HG03159 (cell line): ENCODE measurements at regions not wholly inside any gene's neighbourhood (a gene's known extent, or its start where the extent isn't known, plus 50 kb on each side); places are given as distances from the start of the nearest gene placed in this dataset.
A peak's percentile ranks its signal among the peaks of the same experiment; 100 is the strongest.
"Not testable (repeated sequence)": the region's sequence is repeated elsewhere in the genome, so short reads cannot be mapped to it uniquely, and the experiment has no call there.

Experiments used
- ATAC-seq: cut with Tn5 transposase; IDR thresholded peaks from one replicate; pipeline ENCODE4 v1.9.1; 2021; ENCODE audit warnings: mild to moderate bottlenecking, moderate library complexity; ENCODE audit not compliant: unreplicated experiment

DNA sequence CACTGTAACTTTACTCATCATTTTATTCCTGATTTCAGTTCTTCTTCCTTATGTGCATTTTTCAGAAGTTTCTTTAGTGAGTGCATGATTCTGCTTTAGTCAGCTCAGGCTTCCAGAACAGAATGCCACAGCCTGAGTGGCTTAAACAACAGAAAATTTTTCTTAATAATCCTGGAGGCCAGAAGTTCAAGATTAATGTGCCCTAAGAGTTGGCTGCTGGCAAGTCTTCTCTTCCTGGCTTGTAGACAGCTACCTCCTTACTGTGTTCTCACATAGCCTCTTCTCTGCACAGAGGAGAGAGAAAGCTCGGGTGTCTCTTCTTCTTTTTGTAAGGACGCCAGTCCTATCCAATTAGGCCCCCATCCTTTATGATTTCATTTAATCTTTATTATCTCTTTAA lies 443.1 kb upstream of the RGS17 start:
- ATAC-seq = no peak

DNA sequence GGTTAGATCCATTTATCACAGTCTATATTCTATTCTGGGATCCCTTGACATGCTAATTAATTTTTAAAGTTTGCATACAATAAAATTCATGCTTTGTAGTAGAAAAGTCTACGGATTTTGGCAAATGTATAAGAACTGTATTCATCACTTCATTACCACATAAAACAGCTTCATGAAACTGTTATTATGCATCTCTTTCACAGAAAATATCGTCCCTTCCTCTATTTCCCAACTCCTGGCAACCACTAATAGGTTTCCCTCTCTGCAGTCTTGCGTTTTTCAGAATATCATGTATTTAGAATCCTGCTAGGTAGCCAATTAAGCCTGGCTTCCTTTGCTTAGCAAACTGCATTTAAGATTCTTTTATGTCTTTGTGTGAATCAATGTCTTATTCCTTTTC lies 441.3 kb upstream of the RGS17 start:
- ATAC-seq = no peak

DNA sequence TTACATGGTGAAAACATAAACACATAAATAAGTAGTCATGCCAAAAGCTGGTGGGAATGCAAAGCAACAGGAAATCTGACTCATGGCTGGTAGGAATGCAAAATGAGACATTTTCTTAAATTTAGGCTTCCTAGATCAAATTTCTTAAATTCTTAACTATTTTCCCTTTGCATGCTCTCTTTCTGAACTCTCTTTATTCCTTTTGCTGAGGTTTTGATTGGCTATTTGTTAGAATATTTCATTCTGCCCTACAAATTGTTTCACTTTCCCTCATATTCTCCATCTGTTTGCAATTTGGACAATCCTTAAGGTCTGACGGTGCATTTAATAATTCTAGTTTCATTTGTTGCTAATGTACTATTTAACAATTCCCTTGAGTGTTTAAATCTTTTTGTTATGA lies 437.5 kb upstream of the RGS17 start:
- ATAC-seq = no peak

DNA sequence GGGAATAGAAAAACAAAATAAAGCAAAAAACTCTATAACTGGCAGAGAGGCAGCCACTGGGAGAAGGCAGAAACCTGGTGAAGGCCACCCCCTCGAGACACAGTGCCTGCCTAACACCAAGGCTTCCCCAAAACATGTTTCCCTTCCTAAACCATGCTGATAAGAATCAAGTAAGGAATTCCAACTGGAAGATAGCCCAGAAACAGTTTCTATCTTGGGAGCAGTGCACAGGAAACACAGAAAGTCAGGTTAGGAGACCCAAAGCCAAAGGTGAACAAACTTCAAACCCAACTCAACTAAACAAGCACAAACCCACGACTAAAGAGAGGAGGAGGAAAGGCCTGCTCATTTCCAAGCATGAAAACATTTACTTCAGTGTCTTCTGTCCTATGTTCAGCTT lies 433.7 kb upstream of the RGS17 start:
- ATAC-seq = no peak

DNA sequence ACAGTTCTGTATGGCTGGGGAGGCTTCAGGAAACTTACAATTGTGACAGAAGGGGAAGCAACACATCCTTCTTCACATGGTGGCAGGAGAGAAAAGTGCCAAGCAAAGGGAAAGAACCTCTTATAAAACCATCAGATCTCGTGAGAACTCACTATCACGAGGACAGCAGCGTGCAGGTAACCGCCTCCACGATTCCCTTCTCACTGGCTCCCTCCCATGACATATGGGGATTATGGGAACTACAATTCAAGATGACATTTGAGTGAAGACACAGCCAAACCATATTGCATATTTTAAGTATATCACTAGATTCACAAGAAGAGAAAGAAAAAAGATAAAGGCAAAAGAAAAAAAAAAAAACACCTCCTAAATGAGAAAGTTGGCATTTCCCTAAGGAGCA lies 431.9 kb upstream of the RGS17 start:
- ATAC-seq = no peak

DNA sequence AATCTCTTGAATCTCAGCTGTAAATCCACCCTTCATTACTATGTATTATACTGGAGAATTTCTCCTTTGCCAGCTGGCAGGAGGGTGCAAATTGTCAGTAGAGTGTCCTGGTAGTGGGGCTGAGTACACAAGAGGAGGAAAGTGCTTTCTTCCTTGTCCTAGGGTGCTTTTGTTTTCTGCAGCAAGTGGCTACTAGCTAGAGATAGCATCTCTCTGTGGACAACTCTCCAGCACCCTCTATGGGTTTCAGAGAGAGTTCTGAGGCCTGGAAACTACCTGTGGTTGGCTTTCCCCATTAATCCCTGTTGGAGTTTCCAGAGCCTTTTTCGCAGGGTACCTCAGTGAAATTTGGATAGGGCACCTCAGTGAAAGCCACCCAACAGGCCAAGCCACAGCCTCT lies 422.5 kb upstream of the RGS17 start:
- no peak for ATAC-seq

DNA sequence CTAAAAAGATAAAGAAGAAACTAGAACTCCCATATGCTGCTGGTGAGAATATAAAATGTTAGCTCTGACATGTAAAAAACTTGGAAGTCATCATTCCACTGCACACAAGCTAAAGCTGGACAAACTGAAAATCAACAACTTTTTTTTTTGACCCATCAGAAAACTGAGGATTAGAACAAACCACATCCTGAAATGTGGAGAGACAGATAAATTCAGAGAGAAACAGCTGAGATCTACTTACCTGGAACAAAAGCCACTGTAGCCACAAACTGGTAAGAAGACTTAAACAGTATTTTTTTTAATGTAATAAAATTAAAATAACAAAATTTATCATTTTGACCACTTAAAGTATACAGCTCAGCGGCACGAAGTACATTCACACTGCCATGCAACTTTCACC lies 408.5 kb upstream of the RGS17 start:
- ATAC-seq = no peak

DNA sequence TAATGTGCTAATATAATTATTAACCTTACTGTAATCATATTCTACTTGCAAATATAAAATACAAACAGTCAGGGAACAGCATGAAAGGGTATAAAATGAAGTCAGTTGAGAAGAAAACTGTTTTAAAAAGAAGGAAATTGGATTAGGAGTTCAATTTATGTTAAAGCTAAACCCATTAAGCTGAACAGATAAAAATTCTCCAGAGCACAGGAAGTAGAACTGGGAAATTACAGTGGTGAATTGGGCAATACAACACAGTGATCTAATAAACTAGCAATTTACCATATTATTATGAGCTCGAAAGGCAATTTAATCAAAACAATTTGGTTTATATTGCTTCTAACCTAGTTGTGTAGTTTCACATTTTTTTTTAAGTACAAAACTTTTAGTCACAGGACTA lies 407.4 kb upstream of the RGS17 start:
- no peak for ATAC-seq

DNA sequence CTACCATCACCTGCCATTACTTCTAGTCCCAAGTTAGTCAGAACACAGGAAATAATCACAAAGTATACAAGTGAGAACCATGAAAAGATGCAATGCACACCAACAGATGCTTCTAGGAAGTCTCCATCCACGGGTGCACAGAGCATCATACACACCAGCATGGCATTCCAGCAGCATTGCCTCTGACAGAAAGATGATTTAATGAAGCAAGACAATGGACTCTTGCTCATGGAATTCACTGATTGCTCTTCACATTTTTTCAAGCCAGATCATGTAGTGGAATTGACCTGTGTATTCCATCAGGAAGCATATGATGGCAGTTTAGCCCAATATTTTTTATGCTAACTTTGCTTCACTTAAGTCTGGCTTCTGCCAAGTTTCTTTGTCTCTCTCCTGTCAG lies 406.3 kb upstream of the RGS17 start:
- no peak for ATAC-seq

DNA sequence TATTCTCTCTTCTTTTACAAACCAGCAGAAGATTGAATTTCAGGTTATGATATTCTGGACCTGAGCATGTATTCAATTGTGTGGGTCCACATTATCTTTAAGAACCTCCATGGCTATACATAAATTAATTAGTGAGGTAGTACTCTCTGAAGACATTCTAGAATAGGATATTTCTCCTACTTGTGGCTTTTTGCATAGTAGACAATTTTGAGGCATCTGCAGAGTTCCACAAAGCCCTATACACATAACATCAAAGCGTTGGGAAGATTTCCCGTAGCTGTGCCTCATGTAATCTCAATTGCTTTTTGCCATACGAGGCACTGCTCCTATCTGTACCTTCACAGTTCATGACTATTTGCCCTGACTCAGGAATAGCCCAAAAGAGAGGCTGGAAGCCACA lies 395.4 kb upstream of the RGS17 start:
- ATAC-seq = no peak

DNA sequence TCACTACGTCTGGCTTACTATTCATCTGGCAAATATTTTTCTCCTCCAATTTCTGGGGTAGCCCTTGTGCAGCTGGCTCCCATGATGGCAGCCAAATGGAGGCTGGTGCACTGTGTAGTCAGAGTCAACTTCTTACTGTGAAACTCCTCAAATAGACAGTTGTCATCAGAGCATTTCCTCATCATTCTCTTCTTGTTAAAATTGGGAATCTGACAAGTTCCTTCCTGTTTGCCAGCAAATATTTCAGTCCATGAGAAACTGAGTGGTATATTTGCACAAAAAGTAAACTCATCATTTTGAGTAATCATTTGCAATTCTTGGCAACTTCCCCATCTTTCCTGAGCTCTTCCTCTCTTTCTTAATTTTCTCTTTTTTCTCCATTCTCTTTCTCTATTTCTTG lies 394.9 kb upstream of the RGS17 start:
- ATAC-seq = no peak

DNA sequence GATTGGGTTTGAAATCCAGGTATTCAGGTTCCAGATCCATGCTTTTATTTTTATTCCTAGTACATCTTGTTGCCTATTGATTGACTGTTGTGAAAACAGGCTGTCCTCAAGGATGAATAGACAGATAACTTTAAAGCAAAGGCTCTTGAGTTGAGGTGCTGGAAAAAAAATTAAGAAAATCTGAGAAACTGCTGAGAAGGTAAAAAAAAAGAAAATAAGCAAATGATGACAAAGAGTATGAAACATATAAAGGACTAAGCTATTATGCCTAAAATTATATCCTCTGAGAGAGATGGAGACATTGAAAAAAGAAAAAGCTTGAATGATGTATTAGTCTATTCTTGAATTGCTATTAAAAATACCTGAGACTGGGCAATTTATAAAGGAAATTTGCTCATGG lies 392.3 kb upstream of the RGS17 start:
- ATAC-seq = no peak

DNA sequence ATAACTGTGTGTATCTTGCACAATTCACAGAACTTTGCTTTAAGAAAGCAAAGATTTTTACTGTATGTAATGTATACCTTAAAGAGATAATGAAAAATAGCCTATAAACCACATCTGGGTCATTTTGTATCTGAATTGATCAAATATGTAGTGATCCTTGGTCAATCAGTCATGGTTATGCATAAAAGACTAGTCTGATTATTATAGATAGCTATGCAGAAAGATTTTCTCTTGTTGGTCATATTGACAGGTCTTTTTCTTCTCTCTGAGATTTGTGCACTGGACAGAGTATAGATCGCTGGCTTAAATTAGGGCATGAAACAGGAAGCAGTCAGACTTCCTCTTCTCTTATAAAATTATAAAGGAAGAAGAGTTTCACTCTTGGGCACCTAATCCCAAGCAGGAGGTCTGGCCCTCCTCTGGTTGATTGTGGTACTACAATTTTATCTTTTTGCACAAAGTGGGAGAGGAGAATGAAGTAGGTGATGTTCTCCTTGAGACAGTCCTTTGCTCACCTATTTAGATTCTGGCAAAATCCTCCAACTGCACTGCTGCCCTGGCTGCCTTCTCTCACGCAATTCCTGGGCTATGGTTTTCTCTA lies 380.9 kb upstream of the RGS17 start:
- ATAC-seq = peak; percentile 92

DNA sequence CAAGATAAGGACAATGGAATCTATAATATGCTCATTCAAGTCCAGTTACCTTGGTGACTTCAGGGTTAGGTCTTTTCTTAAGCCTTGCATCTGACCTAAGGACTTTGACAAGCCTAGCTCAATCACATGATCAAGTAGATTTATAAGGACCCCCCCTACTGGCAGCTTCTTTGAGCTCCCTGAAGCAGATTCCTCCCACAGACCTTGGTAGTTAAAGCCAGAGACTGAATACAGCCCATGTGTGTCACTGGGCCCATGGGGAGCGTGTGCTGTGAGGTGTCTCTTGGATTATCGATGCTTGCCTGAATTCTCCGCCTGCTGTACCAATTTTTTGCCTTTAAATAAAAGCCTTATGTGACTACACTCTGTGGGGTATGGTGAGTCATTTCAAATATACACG lies 372.7 kb upstream of the RGS17 start:
- peak; percentile 73 for ATAC-seq

DNA sequence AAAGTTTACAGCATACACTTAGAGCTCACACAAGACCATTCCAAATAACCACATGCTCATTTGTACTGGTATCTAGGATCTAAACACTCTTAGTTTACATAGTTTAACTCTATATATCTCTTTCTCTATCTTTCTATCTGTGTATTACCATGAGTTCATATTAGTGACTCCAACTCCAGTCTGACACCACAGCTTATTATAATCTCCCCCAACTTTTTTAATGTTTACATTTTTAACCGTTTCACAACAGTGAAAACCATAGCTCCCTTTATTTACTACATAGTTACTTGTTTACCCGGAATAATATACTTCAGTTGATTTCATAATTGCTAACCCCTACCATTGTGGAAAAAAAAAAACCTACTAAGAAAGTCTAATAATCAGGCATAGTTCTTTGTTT lies 362.4 kb upstream of the RGS17 start:
- ATAC-seq = no peak

DNA sequence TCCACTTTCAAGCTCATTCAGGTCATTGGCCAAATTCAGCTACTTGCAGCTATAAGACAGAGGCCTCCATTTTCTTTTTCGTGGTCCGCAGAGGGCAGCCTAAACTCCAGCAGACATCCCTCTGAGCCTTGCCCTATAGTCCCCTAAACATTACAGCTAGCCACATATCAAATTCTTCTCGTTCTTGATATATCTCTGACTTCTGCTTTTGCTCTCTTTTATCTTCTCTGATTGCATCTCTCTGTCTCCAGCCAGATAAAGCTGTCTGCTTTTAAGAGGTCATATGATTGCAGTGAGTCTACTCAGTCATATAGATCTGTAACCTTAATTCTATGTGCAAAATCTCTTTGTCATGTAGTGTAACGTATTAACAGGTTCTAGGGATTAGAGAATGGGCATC lies 358.4 kb upstream of the RGS17 start:
- no peak for ATAC-seq

DNA sequence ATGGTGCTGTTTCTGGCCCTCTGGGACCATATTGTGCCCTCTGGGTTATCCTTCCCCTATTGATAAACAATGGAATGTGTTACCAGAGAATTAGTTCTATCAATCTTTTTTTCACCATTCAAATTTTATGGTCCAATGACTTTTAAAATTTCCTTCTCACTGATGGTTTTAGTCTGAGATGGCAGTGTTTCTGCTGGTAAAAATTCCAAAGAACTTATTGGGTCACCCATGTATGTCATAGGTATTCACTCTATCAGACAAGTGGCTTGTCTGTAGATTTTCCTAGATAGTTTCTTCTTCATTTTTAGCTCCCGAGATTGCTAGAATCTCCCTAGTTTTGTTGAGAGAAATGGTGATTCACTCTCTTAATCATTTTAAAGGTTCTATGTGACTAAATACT lies 357.2 kb upstream of the RGS17 start:
- no peak for ATAC-seq

DNA sequence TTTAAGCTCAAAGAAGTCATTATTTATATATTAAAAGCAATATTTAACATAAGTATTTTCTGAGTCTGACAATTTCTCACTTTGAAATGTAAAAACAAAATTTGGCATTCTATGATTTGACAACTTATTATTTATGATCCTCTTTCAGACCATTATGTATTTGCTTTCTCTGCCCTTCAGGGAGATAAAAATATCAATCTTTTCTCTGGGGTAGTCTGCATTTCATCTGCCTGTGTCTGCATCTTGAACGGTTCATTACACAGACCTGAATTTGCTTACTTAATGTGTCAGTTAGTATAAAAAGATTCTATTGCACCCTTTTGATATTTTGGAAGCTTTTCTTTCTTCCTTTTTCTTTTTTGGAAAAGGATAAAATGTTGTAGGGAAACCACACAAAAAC lies 354.0 kb upstream of the RGS17 start:
- no peak for ATAC-seq

DNA sequence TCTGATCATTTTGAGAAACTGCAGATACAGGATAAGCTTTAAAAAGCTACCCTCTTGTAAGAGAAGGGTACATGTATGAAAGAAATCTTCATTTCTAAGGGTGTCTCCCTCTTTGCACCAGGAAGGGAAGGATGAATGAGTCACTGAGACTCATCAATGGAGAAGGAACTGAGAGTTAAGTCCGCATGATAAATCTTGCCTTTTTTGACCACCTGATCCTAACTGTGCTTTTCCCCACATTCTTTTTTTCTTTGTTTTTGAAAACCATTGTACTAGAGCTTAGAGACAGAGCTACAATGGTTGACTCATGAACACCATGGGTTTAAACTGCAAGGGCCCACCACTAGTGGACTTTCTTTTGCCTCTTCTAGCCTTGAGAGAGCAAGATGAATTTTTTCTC lies 353.0 kb upstream of the RGS17 start:
- no peak for ATAC-seq

DNA sequence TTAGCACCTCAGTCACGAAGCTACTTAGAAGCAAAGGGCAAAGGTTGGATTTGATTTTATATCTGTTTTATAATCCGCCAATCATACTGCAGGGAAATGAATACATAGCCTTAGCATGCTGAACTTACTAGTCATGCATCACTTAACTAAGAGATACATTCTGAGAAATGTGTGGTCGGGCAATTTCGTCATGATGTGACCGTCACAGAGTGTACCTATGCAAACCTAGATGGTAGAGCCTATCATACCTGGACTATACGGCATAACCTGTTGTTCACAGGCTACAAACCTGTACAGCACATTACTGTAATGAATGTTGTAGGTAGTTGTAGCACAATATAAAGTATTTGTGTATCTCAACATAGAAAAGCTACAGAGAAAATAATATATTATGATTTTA lies 345.2 kb upstream of the RGS17 start:
- ATAC-seq = no peak

DNA sequence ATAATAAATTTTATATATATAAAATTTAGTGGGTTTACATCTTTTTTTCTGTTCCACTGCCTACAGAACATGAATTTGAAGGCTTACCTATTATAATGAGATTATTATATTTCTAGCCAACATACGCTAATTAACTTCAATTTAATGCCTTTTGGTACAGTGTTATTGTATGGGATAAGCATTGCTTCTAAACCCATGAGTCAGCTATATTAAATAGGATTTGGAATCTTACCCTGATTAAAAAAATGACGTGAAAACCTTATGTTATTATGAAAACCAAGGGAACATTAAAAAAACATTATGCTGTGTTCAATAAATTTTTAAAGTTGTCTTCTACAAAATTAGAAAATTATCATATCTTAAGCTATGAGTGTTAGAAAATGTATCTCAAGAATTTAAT lies 334.0 kb upstream of the RGS17 start:
- no peak for ATAC-seq

DNA sequence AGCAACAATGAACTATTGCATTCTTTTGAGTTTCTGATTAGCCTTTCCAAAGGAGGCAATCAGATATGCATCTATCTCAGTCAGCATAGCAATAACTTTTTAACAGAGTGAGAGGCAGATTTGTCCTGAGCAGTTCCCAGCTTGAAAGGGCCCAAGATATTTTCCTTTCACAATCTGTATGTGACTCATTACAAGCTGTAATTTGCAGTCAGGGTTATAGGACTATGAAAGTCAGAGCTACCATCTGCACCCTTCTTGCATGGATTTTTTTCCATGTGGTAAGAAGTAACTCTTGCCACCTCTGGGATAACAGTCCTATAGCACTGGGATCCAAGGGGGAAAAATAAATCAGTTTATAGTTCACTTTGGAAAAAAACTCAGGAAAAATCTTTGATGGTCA lies 318.2 kb upstream of the RGS17 start:
- ATAC-seq = no peak

DNA sequence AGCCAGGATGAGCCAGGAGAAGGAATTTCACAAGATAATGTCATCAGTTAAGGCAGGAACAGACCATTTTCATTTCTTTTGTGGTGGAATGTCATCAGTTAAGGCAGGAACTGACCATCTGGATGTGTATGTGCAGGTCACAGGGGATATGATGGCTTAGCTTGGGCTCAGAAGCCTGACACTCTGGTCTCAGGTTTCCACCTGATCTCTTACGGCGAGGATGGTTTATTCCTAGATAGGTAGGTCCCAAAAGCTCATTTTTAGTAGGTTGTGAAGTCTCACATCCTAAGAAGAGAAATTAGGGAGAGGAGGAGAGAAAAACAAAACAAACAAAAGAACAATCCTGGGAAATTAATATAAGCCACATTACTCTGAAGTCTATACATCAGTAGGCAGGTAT lies 311.7 kb upstream of the RGS17 start:
- not testable (repeated sequence) for ATAC-seq

DNA sequence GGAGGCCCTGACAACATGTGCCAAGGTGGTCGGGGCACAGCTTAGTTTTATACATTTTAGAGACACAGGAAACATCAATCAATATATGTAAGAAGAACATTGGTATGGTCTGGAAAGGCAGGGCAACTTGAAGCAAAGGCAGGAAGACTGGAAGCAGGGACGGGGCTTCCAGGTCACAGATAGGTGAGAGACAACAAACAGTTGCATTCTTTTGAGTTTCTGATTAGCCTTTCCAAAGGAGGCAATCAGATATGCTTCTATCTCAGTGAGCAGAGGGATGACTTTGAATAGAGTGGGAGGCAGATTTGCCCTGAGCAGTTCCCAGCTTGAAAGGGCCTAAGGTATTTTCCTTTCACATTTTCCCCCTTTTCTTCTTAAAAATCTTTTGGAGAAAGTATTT lies 311.0 kb upstream of the RGS17 start:
- no peak for ATAC-seq
